Iris pigment epithelial cell (primary cell): ENCODE measurements at regions not wholly inside any gene's neighbourhood (a gene's known extent, or its start where the extent isn't known, plus 50 kb on each side); places are given as distances from the start of the nearest gene placed in this dataset.
"Not testable (repeated sequence)": the region's sequence is repeated elsewhere in the genome, so short reads cannot be mapped to it uniquely, and the experiment has no call there.

Experiments used
- DNase-seq: peaks from one replicate; pipeline ENCODE4 v3.0.0-alpha.2; 2011; ENCODE audit warnings: low read depth

- no peak for DNase-seq
These were observed 230.2 kb upstream of the HES1 start for GRCh38 chr3:193905541-193906396.

GRCh38 chr3:193906849-193907410, 229.0 kb upstream of the HES1 start:
- DNase-seq: no peak

GRCh38 chr3:193908181-193908744, 227.7 kb upstream of the HES1 start:
- no peak for DNase-seq

GRCh38 chr3:193909387-193909786, 226.6 kb upstream of the HES1 start:
- no peak for DNase-seq

- DNase-seq: no peak
These were observed 225.6 kb upstream of the HES1 start for GRCh38 chr3:193910310-193910709.

GRCh38 chr3:193910886-193911738, 224.8 kb upstream of the HES1 start:
- no peak for DNase-seq

- no peak for DNase-seq
These were observed 224.1 kb upstream of the HES1 start for GRCh38 chr3:193911784-193912340.

GRCh38 chr3:193912621-193913178, 223.2 kb upstream of the HES1 start:
- no peak for DNase-seq

- DNase-seq: no peak
These were observed 221.3 kb upstream of the HES1 start for GRCh38 chr3:193914602-193915001.

- DNase-seq: no peak
These were observed 220.8 kb upstream of the HES1 start for GRCh38 chr3:193915099-193915498.

- no peak for DNase-seq
These were observed 220.3 kb upstream of the HES1 start for GRCh38 chr3:193915613-193916012.

GRCh38 chr3:193917158-193917557, 218.8 kb upstream of the HES1 start:
- no peak for DNase-seq

- no peak for DNase-seq
These were observed 214.5 kb upstream of the HES1 start for GRCh38 chr3:193921465-193921864.

GRCh38 chr3:193922034-193922774, 213.7 kb upstream of the HES1 start:
- no peak for DNase-seq

- not testable (repeated sequence) for DNase-seq
These were observed 212.0 kb upstream of the HES1 start for GRCh38 chr3:193923958-193924357.

GRCh38 chr3:193926071-193926470, 209.9 kb upstream of the HES1 start:
- DNase-seq: not testable (repeated sequence)

- DNase-seq: not testable (repeated sequence)
These were observed 208.3 kb upstream of the HES1 start for GRCh38 chr3:193927413-193928206.

- no peak for DNase-seq
These were observed 207.4 kb upstream of the HES1 start for GRCh38 chr3:193928354-193929209.

GRCh38 chr3:193929373-193929772, 206.6 kb upstream of the HES1 start:
- no peak for DNase-seq
